Right lobe of liver (tissue), 6 donors: ENCODE measurements at regions not wholly inside any gene's neighbourhood (a gene's known extent, or its start where the extent isn't known, plus 50 kb on each side); places are given as distances from the start of the nearest gene placed in this dataset.

Experiments
- ATAC-seq, 4 donors: fragments of 200-7000 bp; cut with Tn5 transposase; one replicate each; pipeline ENCODE4 v1.9.1; 2020; ENCODE audit warnings: mild to moderate bottlenecking in 4 of 4, moderate library complexity in 4 of 4
- DNase-seq, 3 donors: peaks; one replicate each; pipeline ENCODE4 v3.0.0-alpha.2; 2020
- H3K27ac ChIP-seq, 3 donors: fragments of 200-600 bp; one replicate each; pipeline ENCODE4 v1.8.0; 2022
- H3K27me3 ChIP-seq, 2 donors: fragments of 200-600 bp; one replicate each; pipeline ENCODE4 v1.8.0; 2022
- H3K36me3 ChIP-seq, 4 donors: fragments of 200-600 bp; sonication (generic) in 1 of 4; one replicate each; pipeline versions ENCODE4 v1.5.1 to v1.8.0; 2017 to 2022; ENCODE audit warnings: control low read depth in 1 of 4
- H3K4me1 ChIP-seq, 4 donors: fragments of 200-600 bp; sonication (generic) in 1 of 4; one replicate each; pipeline versions ENCODE4 v1.5.1 to v1.8.0; 2017 to 2022; ENCODE audit warnings: control low read depth in 1 of 4
- H3K4me3 ChIP-seq, 3 donors: fragments of 200-600 bp; one replicate each; pipeline ENCODE4 v1.8.0; 2022
- H3K9me3 ChIP-seq, 4 donors: fragments of 200-600 bp; sonication (generic) in 1 of 4; one replicate each; pipeline versions ENCODE4 v1.5.1 to v1.8.0; 2017 to 2022; ENCODE audit warnings: control low read depth in 1 of 4
- CTCF ChIP-seq, 4 donors: fragments of 200-600 bp in 3 of 4; fragments of 450-650 bp in 1 of 4; IDR thresholded peaks; one replicate each; pipeline versions ENCODE4 v1.5.1 to v1.8.0; 2016 to 2022; ENCODE audit warnings: antibody characterized with exemption in 4 of 4, mild to moderate bottlenecking in 2 of 4
- POLR2A ChIP-seq: fragments of 450-650 bp; IDR thresholded peaks from one replicate; pipeline ENCODE4 v1.6.1; 2017; ENCODE audit warnings: antibody characterized with exemption, mild to moderate bottlenecking
- whole genome bisulfite sequencing: methylation state at CpG from one replicate; pipeline ENCODE4 v1.1.6; 2018; ENCODE audit warnings: low coverage, low lambda C conversion rate; ENCODE audit not compliant: insufficient coverage; ENCODE audit errors: missing lambda C conversion rate; 5-methylcytosine and 5-hydroxymethylcytosine counted together
- intact Hi-C, 2 donors: fragments of 100-400 bp; cut with DNase I; formaldehyde crosslinking; loops; one replicate each; pipeline versions ENCODE4 v1.11.2 to v1.14.1; 2022
- donor health status: DM: no; HTN: yes; CAD: no.
- donor health status: DM: no; HTN: no; CAD: no.
- donor health status: DM: no; HTN: no; CAD: no.
- donor health status: DM: no; HTN: yes; CAD: no.
- donor health status: DM: no; HTN: yes; CAD: no.

GRCh38 chr6:9594746-9595145 lies 820.1 kb downstream of the TFAP2A start:
- DNase-seq (no peak), ATAC-seq (no peak)
- Histone ChIP-seq H3K36me3 (no peaks in the 10 kb centered on the region), H3K27ac (no peak overlapping the region), H3K27me3 (no peaks in the 10 kb centered on the region), H3K4me3 (no peak overlapping the region), H3K4me1 (no peaks in the 10 kb centered on the region), H3K9me3 (no peaks in the 10 kb centered on the region)
- 79% methylated on average over 2 of the region's 2 CpGs for WGBS
- intact Hi-C loops = no loop called here
- TF ChIP-seq POLR2A = no peak
- no peak for TF ChIP-seq CTCF (IDR thresholded peaks at IDR 0.05)

GRCh38 chr6:9593554-9593953 lies 821.3 kb downstream of the TFAP2A start:
- 48% methylated on average over 3 of the region's 3 CpGs for WGBS
- no peak for ATAC-seq
- H3K36me3 ChIP-seq = no peaks in the 10 kb centered on the region
- no peaks in the 10 kb centered on the region for H3K27me3 ChIP-seq
- H3K4me3 ChIP-seq = no peak overlapping the region
- no peaks in the 10 kb centered on the region for H3K4me1 ChIP-seq
- TF ChIP-seq CTCF (IDR thresholded peaks at IDR 0.05) (no peak), POLR2A (no peak)
- DNase-seq = no peak
- no peaks in the 10 kb centered on the region for H3K9me3 ChIP-seq
- H3K27ac ChIP-seq = no peak overlapping the region
- intact Hi-C loops = no loop called here

GRCh38 chr6:9583753-9584352 lies 831.0 kb downstream of the TFAP2A start:
- Histone ChIP-seq H3K4me1 (no peaks in the 10 kb centered on the region), H3K9me3 (no peaks in the 10 kb centered on the region), H3K27me3 (no peaks in the 10 kb centered on the region), H3K4me3 (no peak overlapping the region), H3K36me3 (no peaks in the 10 kb centered on the region), H3K27ac (no peak overlapping the region)
- ATAC-seq (no peak), DNase-seq (no peak)
- 68% methylated on average over 2 of the region's 2 CpGs for WGBS
- TF ChIP-seq CTCF (IDR thresholded peaks at IDR 0.05) (no peak), POLR2A (no peak)
- intact Hi-C loops = no loop called here

GRCh38 chr6:9581155-9581554 lies 833.7 kb downstream of the TFAP2A start:
- Histone ChIP-seq H3K4me3 (no peak overlapping the region), H3K4me1 (no peaks in the 10 kb centered on the region), H3K27me3 (no peaks in the 10 kb centered on the region), H3K27ac (no peak overlapping the region), H3K36me3 (no peaks in the 10 kb centered on the region), H3K9me3 (no peaks in the 10 kb centered on the region)
- TF ChIP-seq CTCF (IDR thresholded peaks at IDR 0.05) = no peak
- TF ChIP-seq POLR2A = no peak
- no peak for ATAC-seq
- intact Hi-C loops = no loop called here
- no peak for DNase-seq

GRCh38 chr6:9576521-9576920 lies 838.4 kb downstream of the TFAP2A start:
- Histone ChIP-seq H3K36me3 (no peaks in the 10 kb centered on the region), H3K27me3 (no peaks in the 10 kb centered on the region), H3K9me3 (no peaks in the 10 kb centered on the region), H3K27ac (no peak overlapping the region), H3K4me3 (no peak overlapping the region), H3K4me1 (no peaks in the 10 kb centered on the region)
- ATAC-seq (no peak), DNase-seq (no peak)
- 74% methylated on average over 4 of the region's 4 CpGs for WGBS
- intact Hi-C loops = no loop called here
- TF ChIP-seq CTCF (IDR thresholded peaks at IDR 0.05) = no peak
- TF ChIP-seq POLR2A = no peak
